Keratinocyte (primary cell): ENCODE measurements at regions not wholly inside any gene's neighbourhood (a gene's known extent, or its start where the extent isn't known, plus 50 kb on each side); places are given as distances from the start of the nearest gene placed in this dataset.

Experiments used
- CTCF ChIP-seq, 3 experiments: IDR thresholded peaks in 1 of 3; conservative IDR thresholded peaks in 1 of 3; optimal IDR thresholded peaks in 1 of 3; 2 replicates in 2 of 3; 3 replicates in 1 of 3; pipeline versions ENCODE3 to v1.5.1; 2011; ENCODE audit warnings: low read length in 3 of 3, mild to moderate bottlenecking in 3 of 3, moderate library complexity in 2 of 3, control low read depth in 1 of 3, inconsistent platforms in 1 of 3; ENCODE audit not compliant: insufficient read depth in 2 of 3; ENCODE audit errors: extremely low read depth in 1 of 3
- EZH2 ChIP-seq: IDR thresholded peaks from one replicate; pipeline ENCODE4 v1.6.1; 2012; ENCODE audit warnings: inconsistent platforms, mild to moderate bottlenecking, low read length, moderate library complexity

GRCh38 chr20:60934724-60935123 lies 317.3 kb upstream of the CDH4 start:
- TF ChIP-seq EZH2 (no peak), CTCF (optimal IDR thresholded peaks at IDR 0.05 in 1 of 3, IDR thresholded peaks at IDR 0.05 in 1 of 3, conservative IDR thresholded peaks at IDR 0.05 in 1 of 3; ENCODE audit: extremely low read depth in 1 of 3, insufficient read depth in 2 of 3, low read length in 3 of 3) (no peak)
